ENCODE measurements at regions not wholly inside any gene's neighbourhood (a gene's known extent, or its start where the extent isn't known, plus 50 kb on each side); places are given as distances from the start of the nearest gene placed in this dataset.

DNA sequence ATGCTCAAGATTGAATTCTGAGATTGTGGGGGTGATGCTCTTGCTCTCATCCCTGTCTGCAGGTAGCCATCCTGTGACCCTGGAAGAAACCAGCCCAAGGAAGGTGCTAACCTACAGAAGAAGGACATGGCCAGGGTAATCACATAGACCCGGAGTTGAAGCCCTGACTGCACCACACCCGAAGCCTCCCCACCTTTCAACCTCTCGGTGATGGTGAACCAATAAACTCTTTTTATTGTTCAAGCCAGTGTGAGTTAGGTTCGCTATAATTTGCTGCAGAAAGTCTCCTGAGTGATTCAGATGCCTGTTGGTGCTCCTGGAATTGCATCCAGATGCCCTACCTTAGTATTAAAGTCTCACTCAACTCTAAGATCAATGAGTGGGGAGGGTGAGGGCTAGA lies 163.6 kb downstream of the PLPP3 start:
- H3K27ac Mint-ChIP-seq: peak overlapping the region; percentile 11
- peaks cover 50% of the 10 kb centered on the region for H3K4me1 Mint-ChIP-seq
- H3K36me3 Mint-ChIP-seq (ENCODE audit: low read depth): peaks cover 9% of the 10 kb centered on the region
- no peak overlapping the region for H3K4me3 Mint-ChIP-seq
- no peak for DNase-seq
- peaks cover 6% of the 10 kb centered on the region for H3K9me3 Mint-ChIP-seq
- TF ChIP-seq, protein P1, sequence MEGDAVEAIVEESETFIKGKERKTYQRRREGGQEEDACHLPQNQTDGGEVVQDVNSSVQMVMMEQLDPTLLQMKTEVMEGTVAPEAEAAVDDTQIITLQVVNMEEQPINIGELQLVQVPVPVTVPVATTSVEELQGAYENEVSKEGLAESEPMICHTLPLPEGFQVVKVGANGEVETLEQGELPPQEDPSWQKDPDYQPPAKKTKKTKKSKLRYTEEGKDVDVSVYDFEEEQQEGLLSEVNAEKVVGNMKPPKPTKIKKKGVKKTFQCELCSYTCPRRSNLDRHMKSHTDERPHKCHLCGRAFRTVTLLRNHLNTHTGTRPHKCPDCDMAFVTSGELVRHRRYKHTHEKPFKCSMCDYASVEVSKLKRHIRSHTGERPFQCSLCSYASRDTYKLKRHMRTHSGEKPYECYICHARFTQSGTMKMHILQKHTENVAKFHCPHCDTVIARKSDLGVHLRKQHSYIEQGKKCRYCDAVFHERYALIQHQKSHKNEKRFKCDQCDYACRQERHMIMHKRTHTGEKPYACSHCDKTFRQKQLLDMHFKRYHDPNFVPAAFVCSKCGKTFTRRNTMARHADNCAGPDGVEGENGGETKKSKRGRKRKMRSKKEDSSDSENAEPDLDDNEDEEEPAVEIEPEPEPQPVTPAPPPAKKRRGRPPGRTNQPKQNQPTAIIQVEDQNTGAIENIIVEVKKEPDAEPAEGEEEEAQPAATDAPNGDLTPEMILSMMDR (IDR thresholded peaks at IDR 0.05): no peak
- H3K27me3 Mint-ChIP-seq (ENCODE audit: low read depth, poor library complexity): peaks cover 4% of the 10 kb centered on the region

DNA sequence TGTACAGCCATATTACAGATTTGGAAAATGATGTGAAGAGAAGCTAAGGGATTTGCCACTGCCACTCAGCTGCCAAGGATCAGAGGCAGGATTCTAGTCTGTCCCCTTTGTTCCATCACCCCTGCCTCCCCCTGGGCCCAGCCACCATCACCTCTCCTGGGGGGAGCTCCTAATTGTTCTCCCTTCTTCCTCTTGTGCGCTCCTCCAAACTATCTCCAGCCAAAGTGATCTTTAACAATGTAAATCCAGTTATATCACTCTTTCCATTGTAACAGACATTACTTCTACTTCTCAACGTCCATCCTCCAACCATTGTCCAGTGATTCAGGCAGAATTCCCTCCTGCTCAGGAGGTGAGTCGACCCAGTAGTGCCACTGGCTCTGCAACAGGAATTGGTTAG lies 164.1 kb downstream of the PLPP3 start:
- DNase-seq: no peak
- peak overlapping the region; percentile 11 for H3K27ac Mint-ChIP-seq
- H3K4me1 Mint-ChIP-seq: peaks cover 50% of the 10 kb centered on the region
- peaks cover 4% of the 10 kb centered on the region for H3K27me3 Mint-ChIP-seq (ENCODE audit: low read depth, poor library complexity)
- H3K4me3 Mint-ChIP-seq: no peak overlapping the region
- peaks cover 11% of the 10 kb centered on the region for H3K9me3 Mint-ChIP-seq
- H3K36me3 Mint-ChIP-seq (ENCODE audit: low read depth): peaks cover 13% of the 10 kb centered on the region
- TF ChIP-seq, protein P1 (IDR thresholded peaks at IDR 0.05): no peak

DNA sequence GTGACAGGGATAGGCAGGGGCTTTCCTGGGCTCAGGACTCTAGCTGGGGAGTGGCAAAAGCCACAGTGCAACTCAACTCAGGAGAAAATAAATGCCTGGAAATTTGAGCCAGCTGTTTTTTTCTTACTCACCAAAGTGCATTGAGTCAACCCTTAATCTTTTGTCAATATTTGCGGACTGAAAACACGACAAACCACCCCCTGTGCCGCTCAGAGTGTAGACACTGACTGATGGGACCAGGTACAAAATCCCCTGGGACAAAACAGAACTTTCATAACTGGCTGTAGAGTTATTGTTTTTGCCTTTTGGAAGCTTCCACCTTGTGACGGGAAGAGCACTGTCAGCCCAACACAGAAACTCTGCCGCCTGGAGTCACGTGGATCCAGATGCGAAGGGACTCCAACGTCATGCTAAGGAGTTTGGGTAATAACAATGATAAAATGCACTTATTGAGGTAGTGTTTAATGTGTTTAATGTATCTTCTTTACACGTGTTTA lies 164.6 kb downstream of the PLPP3 start:
- H3K27ac Mint-ChIP-seq: no peak overlapping the region
- no peak for DNase-seq
- peaks cover 15% of the 10 kb centered on the region for H3K36me3 Mint-ChIP-seq (ENCODE audit: low read depth)
- peaks cover 14% of the 10 kb centered on the region for H3K9me3 Mint-ChIP-seq
- TF ChIP-seq, protein P1 (IDR thresholded peaks at IDR 0.05): no peak
- peaks cover 4% of the 10 kb centered on the region for H3K27me3 Mint-ChIP-seq (ENCODE audit: low read depth, poor library complexity)
- peaks cover 50% of the 10 kb centered on the region for H3K4me1 Mint-ChIP-seq
- no peak overlapping the region for H3K4me3 Mint-ChIP-seq

DNA sequence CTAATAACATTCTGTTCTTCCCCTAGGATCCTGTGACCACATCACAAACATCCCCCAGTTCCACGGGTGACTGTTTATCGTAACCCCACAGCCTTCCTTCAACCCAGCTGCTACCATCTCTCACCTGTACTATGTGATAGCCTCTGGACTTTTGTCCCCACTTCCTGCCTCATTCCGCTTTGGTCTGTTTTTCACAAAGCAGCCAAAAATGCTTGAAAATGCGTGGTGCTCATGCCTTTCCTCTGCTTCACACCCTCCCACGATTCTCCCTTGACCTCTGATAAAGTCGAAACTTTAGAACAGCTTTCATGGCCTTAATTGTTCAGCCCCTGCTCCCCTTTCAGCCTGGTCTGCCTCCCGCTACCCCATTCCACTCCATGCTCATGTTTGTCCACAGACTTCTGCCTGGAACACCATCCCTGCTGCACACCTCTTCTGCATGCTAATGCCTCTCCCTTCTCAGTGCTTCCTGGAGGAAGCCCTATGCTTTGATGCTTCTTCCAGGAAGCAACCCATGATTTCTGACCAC lies 165.6 kb downstream of the PLPP3 start:
- peaks cover 4% of the 10 kb centered on the region for H3K27me3 Mint-ChIP-seq (ENCODE audit: low read depth, poor library complexity)
- H3K4me1 Mint-ChIP-seq: peaks cover 44% of the 10 kb centered on the region
- H3K36me3 Mint-ChIP-seq (ENCODE audit: low read depth): peaks cover 15% of the 10 kb centered on the region
- DNase-seq: no peak
- peak overlapping the region; percentile 29 for H3K27ac Mint-ChIP-seq
- H3K9me3 Mint-ChIP-seq: peaks cover 21% of the 10 kb centered on the region
- TF ChIP-seq, protein P1 (IDR thresholded peaks at IDR 0.05): no peak
- peak overlapping the region; percentile 5 for H3K4me3 Mint-ChIP-seq

DNA sequence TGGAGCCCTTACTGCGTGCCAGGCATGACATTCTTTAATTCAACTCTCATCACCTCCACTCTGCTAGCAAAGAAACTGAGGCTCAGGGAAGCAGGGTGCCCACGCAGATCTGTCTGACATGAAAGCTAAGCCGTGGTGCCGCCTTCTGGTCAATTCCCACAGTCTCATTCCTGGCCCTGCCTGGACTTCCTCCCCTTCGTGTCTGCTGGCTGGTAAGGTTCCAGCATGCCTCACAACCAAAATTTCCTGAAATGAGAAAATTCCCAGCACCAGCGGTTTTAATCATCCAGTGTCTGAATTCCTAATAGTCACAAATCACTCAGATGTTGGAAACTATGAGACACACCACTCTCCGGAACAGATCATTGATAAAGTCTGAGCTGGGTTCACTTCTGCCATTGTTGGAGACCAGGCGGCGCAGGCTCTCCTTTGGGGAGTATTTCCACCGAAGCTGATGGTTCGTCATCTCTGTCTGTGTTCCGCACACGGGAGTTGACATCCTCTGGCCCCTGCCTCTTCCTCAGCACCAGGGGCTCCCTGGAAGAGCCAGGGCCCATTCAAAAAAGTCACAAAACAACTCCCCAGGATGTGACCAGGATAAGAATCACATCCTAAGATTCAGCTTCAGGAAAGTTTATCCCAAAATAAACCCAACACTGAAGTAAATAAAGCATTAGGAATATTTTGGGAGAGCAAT lies 167.7 kb downstream of the PLPP3 start:
- Mint-ChIP-seq H3K27ac (no peak overlapping the region), H3K4me3 (no peak overlapping the region), H3K9me3 (peaks cover 22% of the 10 kb centered on the region), H3K27me3 (ENCODE audit: low read depth, poor library complexity) (peaks cover 4% of the 10 kb centered on the region), H3K36me3 (ENCODE audit: low read depth) (peaks cover 15% of the 10 kb centered on the region), H3K4me1 (peaks cover 23% of the 10 kb centered on the region)
- DNase-seq: no peak
- TF ChIP-seq, protein P1 (IDR thresholded peaks at IDR 0.05): no peak

DNA sequence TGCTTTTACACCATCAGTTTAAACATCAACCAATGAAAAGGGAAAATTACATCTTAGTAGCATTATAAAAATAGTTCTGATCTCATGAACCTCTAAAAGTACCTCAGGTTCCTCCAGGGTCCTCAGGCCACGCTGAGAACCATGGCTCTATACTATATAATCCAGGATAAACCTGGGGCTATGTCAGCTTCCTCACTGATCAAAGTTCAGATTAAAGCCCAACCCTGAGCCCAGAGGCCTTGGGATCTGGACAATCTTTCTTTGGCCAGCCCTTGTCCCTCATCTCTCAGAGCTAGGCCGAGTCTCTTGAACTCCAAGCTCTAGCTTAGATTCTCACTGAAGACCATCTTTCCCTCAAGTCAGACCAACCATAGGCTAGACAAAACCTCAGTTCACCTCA lies 168.3 kb downstream of the PLPP3 start:
- Mint-ChIP-seq H3K36me3 (ENCODE audit: low read depth) (peaks cover 15% of the 10 kb centered on the region), H3K27ac (no peak overlapping the region), H3K9me3 (peaks cover 22% of the 10 kb centered on the region), H3K27me3 (ENCODE audit: low read depth, poor library complexity) (peaks cover 4% of the 10 kb centered on the region), H3K4me3 (no peak overlapping the region), H3K4me1 (peaks cover 23% of the 10 kb centered on the region)
- DNase-seq: no peak
- TF ChIP-seq, protein P1 (IDR thresholded peaks at IDR 0.05): no peak

All from nephron progenitor cell (in vitro differentiated cells).